NT2/D1 (cell line): ENCODE measurements at regions not wholly inside any gene's neighbourhood (a gene's known extent, or its start where the extent isn't known, plus 50 kb on each side); places are given as distances from the start of the nearest gene placed in this dataset.

Experiments
- DNase-seq: peaks from one replicate; pipeline ENCODE4 v3.0.0-alpha.2; 2011; ENCODE audit warnings: low read depth, low spot score
- H3K27me3 ChIP-seq: 2 replicates; pipeline ENCODE4 v1.6.0; 2011; ENCODE audit warnings: mild to moderate bottlenecking; ENCODE audit not compliant: insufficient read length, insufficient read depth
- H3K36me3 ChIP-seq: 2 replicates; pipeline ENCODE4 v1.6.1; 2011; ENCODE audit warnings: mild to moderate bottlenecking, low read length, mixed read lengths; ENCODE audit not compliant: insufficient read depth, insufficient read length
- H3K4me1 ChIP-seq: 2 replicates; pipeline ENCODE4 v1.5.1; 2011; ENCODE audit not compliant: insufficient read depth, insufficient read length
- H3K4me3 ChIP-seq: 2 replicates; pipeline ENCODE4 v1.5.1; 2011; ENCODE audit warnings: low read depth; ENCODE audit not compliant: insufficient read length
- H3K9ac ChIP-seq: 2 replicates; pipeline ENCODE4 v1.6.0; 2011; ENCODE audit warnings: low read depth; ENCODE audit not compliant: insufficient read length
- H3K9me3 ChIP-seq: 2 replicates; pipeline ENCODE4 v1.5.1; 2011; ENCODE audit warnings: mild to moderate bottlenecking, low read length; ENCODE audit not compliant: insufficient read depth
- SUZ12 ChIP-seq: IDR thresholded peaks from 2 replicates; pipeline ENCODE4 v1.6.1; 2011; ENCODE audit not compliant: insufficient read length, insufficient read depth; ENCODE audit errors: extremely low read depth
- YY1 ChIP-seq: IDR thresholded peaks from 2 replicates; pipeline ENCODE4 v1.6.1; 2011; ENCODE audit not compliant: insufficient read length, insufficient read depth
- ZNF274 ChIP-seq: IDR thresholded peaks from 2 replicates; pipeline ENCODE4 v1.6.1; 2011; ENCODE audit warnings: mild to moderate bottlenecking, low read depth, low read length

GRCh38 chr11:134882141-134882540 is 470.1 kb upstream of the B3GAT1 start:
- no peak for DNase-seq
- H3K4me1 ChIP-seq = no peaks in the 10 kb centered on the region
- no peaks in the 10 kb centered on the region for H3K36me3 ChIP-seq
- no peak for TF ChIP-seq YY1
- TF ChIP-seq SUZ12 = no peak
- no peak for TF ChIP-seq ZNF274
- H3K27me3 ChIP-seq = no peaks in the 10 kb centered on the region
- H3K9ac ChIP-seq = no peak overlapping the region
- H3K4me3 ChIP-seq = no peak overlapping the region
- no peaks in the 10 kb centered on the region for H3K9me3 ChIP-seq

GRCh38 chr11:134880788-134881187 is 468.7 kb upstream of the B3GAT1 start:
- DNase-seq = no peak
- Histone ChIP-seq H3K4me3 (no peak overlapping the region), H3K36me3 (no peaks in the 10 kb centered on the region), H3K9ac (no peak overlapping the region), H3K4me1 (no peaks in the 10 kb centered on the region), H3K9me3 (no peaks in the 10 kb centered on the region), H3K27me3 (no peaks in the 10 kb centered on the region)
- TF ChIP-seq SUZ12 (no peak), YY1 (no peak), ZNF274 (no peak)

- no peaks in the 10 kb centered on the region for H3K9me3 ChIP-seq
- H3K36me3 ChIP-seq = no peaks in the 10 kb centered on the region
- TF ChIP-seq YY1 (no peak), ZNF274 (no peak), SUZ12 (no peak)
- no peak overlapping the region for H3K4me3 ChIP-seq
- H3K4me1 ChIP-seq = no peaks in the 10 kb centered on the region
- no peaks in the 10 kb centered on the region for H3K27me3 ChIP-seq
- no peak overlapping the region for H3K9ac ChIP-seq
- DNase-seq = no peak
Measured at GRCh38 chr11:134879931-134880330, 467.9 kb upstream of the B3GAT1 start.

- no peak for DNase-seq
Measured at GRCh38 chr11:134879341-134879740, 467.3 kb upstream of the B3GAT1 start.

GRCh38 chr11:134878785-134879184 is 466.7 kb upstream of the B3GAT1 start:
- H3K9me3 ChIP-seq = no peaks in the 10 kb centered on the region
- no peak overlapping the region for H3K9ac ChIP-seq
- TF ChIP-seq ZNF274 = no peak
- no peak for TF ChIP-seq SUZ12
- TF ChIP-seq YY1 = no peak
- no peaks in the 10 kb centered on the region for H3K36me3 ChIP-seq
- DNase-seq = no peak
- no peaks in the 10 kb centered on the region for H3K4me1 ChIP-seq
- no peaks in the 10 kb centered on the region for H3K27me3 ChIP-seq
- H3K4me3 ChIP-seq = no peak overlapping the region

More at GRCh38 chr11:134879341-134879740, 467.3 kb upstream of the B3GAT1 start:
- Histone ChIP-seq H3K27me3 (no peaks in the 10 kb centered on the region), H3K36me3 (no peaks in the 10 kb centered on the region), H3K9me3 (no peaks in the 10 kb centered on the region), H3K4me1 (no peaks in the 10 kb centered on the region), H3K4me3 (no peak overlapping the region), H3K9ac (no peak overlapping the region)
- TF ChIP-seq SUZ12 (no peak), YY1 (no peak), ZNF274 (no peak)

GRCh38 chr11:134876226-134876625 is 464.2 kb upstream of the B3GAT1 start:
- H3K27me3 ChIP-seq = no peaks in the 10 kb centered on the region
- no peaks in the 10 kb centered on the region for H3K36me3 ChIP-seq
- no peak overlapping the region for H3K4me3 ChIP-seq
- H3K9me3 ChIP-seq = no peaks in the 10 kb centered on the region
- DNase-seq = no peak
- H3K4me1 ChIP-seq = no peaks in the 10 kb centered on the region
- H3K9ac ChIP-seq = no peak overlapping the region
- TF ChIP-seq ZNF274 (no peak), SUZ12 (no peak), YY1 (no peak)

- DNase-seq = no peak
- H3K4me3 ChIP-seq = no peak overlapping the region
- peaks cover 6% of the 10 kb centered on the region for H3K4me1 ChIP-seq
- no peaks in the 10 kb centered on the region for H3K27me3 ChIP-seq
- TF ChIP-seq SUZ12 = no peak
- TF ChIP-seq YY1 = no peak
- no peak for TF ChIP-seq ZNF274
- H3K9me3 ChIP-seq = no peaks in the 10 kb centered on the region
- no peaks in the 10 kb centered on the region for H3K36me3 ChIP-seq
- no peak overlapping the region for H3K9ac ChIP-seq
Measured at GRCh38 chr11:134866981-134867675, 455.1 kb upstream of the B3GAT1 start.
